Trophoblast cell (in vitro differentiated cells and primary cell): ENCODE measurements at regions not wholly inside any gene's neighbourhood (a gene's known extent, or its start where the extent isn't known, plus 50 kb on each side); places are given as distances from the start of the nearest gene placed in this dataset.
"Not testable (repeated sequence)": the region's sequence is repeated elsewhere in the genome, so short reads cannot be mapped to it uniquely, and the experiment has no call there.

ENCODE experiments used
- DNase-seq, 2 donors: peaks; one replicate each; pipeline ENCODE4 v3.0.0-alpha.2; 2016
- H2AFZ ChIP-seq: 2 replicates; pipeline ENCODE4 v1.6.1; 2013; ENCODE audit warnings: low read length, moderate library complexity, mild to moderate bottlenecking; ENCODE audit not compliant: insufficient read depth, poor library complexity
- H2AK5ac ChIP-seq: 2 replicates; pipeline ENCODE4 v1.6.1; 2013; ENCODE audit warnings: mild to moderate bottlenecking, low read length
- H2BK120ac ChIP-seq: 2 replicates; pipeline ENCODE4 v1.6.1; 2013; ENCODE audit warnings: low read length, mild to moderate bottlenecking, moderate library complexity; ENCODE audit not compliant: insufficient read depth, poor library complexity
- H2BK12ac ChIP-seq: 2 replicates; pipeline ENCODE4 v1.6.1; 2013; ENCODE audit warnings: mild to moderate bottlenecking, low read length, moderate library complexity
- H2BK5ac ChIP-seq: 2 replicates; pipeline ENCODE4 v1.6.1; 2013; ENCODE audit warnings: low read length, low read depth, moderate library complexity, mild to moderate bottlenecking; ENCODE audit not compliant: poor library complexity
- H3K14ac ChIP-seq: 2 replicates; pipeline ENCODE4 v1.6.1; 2013; ENCODE audit warnings: mild to moderate bottlenecking, low read length
- H3K18ac ChIP-seq: 2 replicates; pipeline ENCODE4 v1.6.1; 2013; ENCODE audit warnings: mild to moderate bottlenecking, low read length
- H3K23ac ChIP-seq: 2 replicates; pipeline ENCODE4 v1.6.1; 2013; ENCODE audit warnings: low read length
- H3K27ac ChIP-seq: 2 replicates; pipeline ENCODE4 v1.5.1; 2013; ENCODE audit warnings: low read depth, mild to moderate bottlenecking, inconsistent platforms, low read length, moderate library complexity
- H3K27me3 ChIP-seq: 2 replicates; pipeline ENCODE4 v1.6.1; 2013; ENCODE audit warnings: inconsistent platforms, mild to moderate bottlenecking, low read length, moderate library complexity; ENCODE audit not compliant: insufficient read depth
- H3K36me3 ChIP-seq, 2 experiments: 1 replicate in 1 of 2; 2 replicates in 1 of 2; pipeline ENCODE4 v1.6.1; 2013; ENCODE audit warnings: low read length in 2 of 2, mild to moderate bottlenecking in 2 of 2, moderate library complexity in 1 of 2; ENCODE audit not compliant: insufficient read depth in 2 of 2, control insufficient read depth in 1 of 2
- H3K4ac ChIP-seq: 2 replicates; pipeline ENCODE4 v1.6.1; 2013; ENCODE audit warnings: low read depth, mild to moderate bottlenecking, low read length, moderate library complexity
- H3K4me1 ChIP-seq, 2 experiments: 1 replicate in 1 of 2; 2 replicates in 1 of 2; pipeline ENCODE4 v1.6.1; 2013; ENCODE audit warnings: low read length in 2 of 2, mild to moderate bottlenecking in 2 of 2, moderate library complexity in 1 of 2; ENCODE audit not compliant: insufficient read depth in 2 of 2, control insufficient read depth in 1 of 2
- H3K4me2 ChIP-seq: 2 replicates; pipeline ENCODE4 v1.6.1; 2013; ENCODE audit warnings: inconsistent platforms, mild to moderate bottlenecking, low read length, moderate library complexity
- H3K4me3 ChIP-seq: 2 replicates; pipeline ENCODE4 v1.5.1; 2013; ENCODE audit warnings: mild to moderate bottlenecking, low read depth, low read length, inconsistent platforms
- H3K79me1 ChIP-seq: one replicate; pipeline ENCODE4 v1.6.1; 2013; ENCODE audit warnings: low read length
- H3K79me2 ChIP-seq: 2 replicates; pipeline ENCODE4 v1.6.1; 2013; ENCODE audit warnings: low read length, mild to moderate bottlenecking; ENCODE audit not compliant: control insufficient read depth, insufficient read depth, poor library complexity
- H3K9ac ChIP-seq: 2 replicates; pipeline ENCODE4 v1.6.1; 2013; ENCODE audit warnings: mild to moderate bottlenecking, low read length
- H3K9me3 ChIP-seq: 2 replicates; pipeline ENCODE4 v1.6.1; 2013; ENCODE audit warnings: low read depth, mild to moderate bottlenecking, control low read depth, inconsistent platforms, low read length; ENCODE audit not compliant: insufficient read depth
- H4K12ac ChIP-seq: 2 replicates; pipeline ENCODE4 v1.6.1; 2013; ENCODE audit warnings: low read depth, mild to moderate bottlenecking, low read length, moderate library complexity
- H4K8ac ChIP-seq: 2 replicates; pipeline ENCODE4 v1.6.1; 2013; ENCODE audit warnings: low read depth, mild to moderate bottlenecking, low read length, moderate library complexity
- H4K91ac ChIP-seq: one replicate; pipeline ENCODE4 v1.6.1; 2013; ENCODE audit warnings: low read depth, mild to moderate bottlenecking, low read length, moderate library complexity
- WGBS: extraction: QIAGEN DNeasy Blood & Tissue Kit; methylation state at CpG from one replicate; pipeline ENCODE4 v1.1.7; 2013; ENCODE audit warnings: missing lambda C conversion rate; ENCODE audit not compliant: insufficient read length, insufficient coverage; ENCODE audit errors: extremely low coverage; 5-methylcytosine and 5-hydroxymethylcytosine counted together

- not testable (repeated sequence) for H3K9ac ChIP-seq, H3K18ac ChIP-seq, H4K12ac ChIP-seq, H2BK12ac ChIP-seq, H3K4me2 ChIP-seq, H3K4me1 ChIP-seq, H3K36me3 ChIP-seq, H2AK5ac ChIP-seq, H2BK5ac ChIP-seq, H3K79me1 ChIP-seq, H2BK120ac ChIP-seq, H2AFZ ChIP-seq, H4K8ac ChIP-seq, DNase-seq, H3K79me2 ChIP-seq, H4K91ac ChIP-seq, H3K27ac ChIP-seq, H3K4me3 ChIP-seq, H3K4ac ChIP-seq, H3K14ac ChIP-seq, H3K9me3 ChIP-seq, H3K27me3 ChIP-seq, H3K23ac ChIP-seq
- no CpG with 5 or more reads among the region's 1 CpG for WGBS
These were observed 232.9 kb upstream of the PLGLB1 start for GRCh38 chr2:87254562-87254961.

- not testable (repeated sequence) for H2AFZ ChIP-seq, H4K91ac ChIP-seq, H2BK120ac ChIP-seq, H3K79me1 ChIP-seq, H3K27me3 ChIP-seq, H3K4ac ChIP-seq, H3K79me2 ChIP-seq, H3K4me2 ChIP-seq, H4K12ac ChIP-seq, H3K27ac ChIP-seq, H2BK12ac ChIP-seq, H2BK5ac ChIP-seq, H3K9ac ChIP-seq, H2AK5ac ChIP-seq, H3K18ac ChIP-seq, H3K4me1 ChIP-seq, DNase-seq, H3K23ac ChIP-seq, H4K8ac ChIP-seq, H3K9me3 ChIP-seq, H3K4me3 ChIP-seq, H3K36me3 ChIP-seq, H3K14ac ChIP-seq
- WGBS: no CpG with 5 or more reads among the region's 14 CpGs
These were observed 233.8 kb upstream of the PLGLB1 start for GRCh38 chr2:87255410-87255809.

- not testable (repeated sequence) for H3K14ac ChIP-seq, H2BK12ac ChIP-seq, H2BK120ac ChIP-seq, H3K18ac ChIP-seq, H3K9ac ChIP-seq, H3K27ac ChIP-seq, H4K8ac ChIP-seq, H3K4me1 ChIP-seq, H4K91ac ChIP-seq, H3K4ac ChIP-seq, H2AK5ac ChIP-seq, H3K79me1 ChIP-seq, H2AFZ ChIP-seq, H3K23ac ChIP-seq, H3K4me2 ChIP-seq, DNase-seq, H3K36me3 ChIP-seq, H3K4me3 ChIP-seq, H3K79me2 ChIP-seq, H4K12ac ChIP-seq, H3K9me3 ChIP-seq, H3K27me3 ChIP-seq, H2BK5ac ChIP-seq
- no CpG with 5 or more reads among the region's 7 CpGs for WGBS
These were observed 237.2 kb upstream of the PLGLB1 start for GRCh38 chr2:87258887-87259286.

GRCh38 chr2:87262184-87262702 lies 240.6 kb upstream of the PLGLB1 start:
- H4K91ac ChIP-seq, H3K27me3 ChIP-seq, H3K9ac ChIP-seq, DNase-seq, H3K18ac ChIP-seq, H3K79me2 ChIP-seq, H4K8ac ChIP-seq, H2AFZ ChIP-seq, H3K14ac ChIP-seq, H4K12ac ChIP-seq, H3K9me3 ChIP-seq, H3K4me2 ChIP-seq, H3K27ac ChIP-seq, H2BK120ac ChIP-seq, H2BK5ac ChIP-seq, H3K23ac ChIP-seq, H3K4ac ChIP-seq, H3K79me1 ChIP-seq, H3K4me3 ChIP-seq, H2AK5ac ChIP-seq, H3K4me1 ChIP-seq, H2BK12ac ChIP-seq, H3K36me3 ChIP-seq: not testable (repeated sequence)
- WGBS: no CpG with 5 or more reads among the region's 4 CpGs
